Body of pancreas (tissue), 4 donors: ENCODE measurements at regions not wholly inside any gene's neighbourhood (a gene's known extent, or its start where the extent isn't known, plus 50 kb on each side); places are given as distances from the start of the nearest gene placed in this dataset.

Experiments
- ATAC-seq: fragments of 150-250 bp; one replicate; pipeline ENCODE4 v1.9.1; 2016
- DNase-seq, 4 donors: peaks; one replicate each; pipeline ENCODE4 v3.0.0-alpha.2; 2019
- H3K27ac ChIP-seq, 4 donors: fragments of 200-600 bp; sonication (generic); 1 replicate in 3 of 4; 2 replicates in 1 of 4; pipeline versions ENCODE4 v1.5.1 to v1.6.1; 2016 to 2019; ENCODE audit warnings: mild to moderate bottlenecking in 1 of 4, mixed read lengths in 1 of 4, moderate library complexity in 1 of 4
- H3K27me3 ChIP-seq, 2 donors: fragments of 200-600 bp; sonication (generic); one replicate each; pipeline ENCODE4 v1.6.0; 2016; ENCODE audit warnings: mild to moderate bottlenecking in 1 of 2
- H3K36me3 ChIP-seq, 2 donors: fragments of 200-600 bp; sonication (generic); replicated peaks in 1 of 2; 2 replicates each; pipeline ENCODE4 v1.5.1; 2016; ENCODE audit warnings: low read depth in 2 of 2; ENCODE audit not compliant: insufficient read depth in 1 of 2
- H3K4me1 ChIP-seq: fragments of 200-600 bp; sonication (generic); one replicate; pipeline ENCODE4 v1.6.0; 2016
- H3K4me3 ChIP-seq, 2 donors: fragments of 200-600 bp; sonication (generic); 1 replicate in 1 of 2; 2 replicates in 1 of 2; pipeline ENCODE4 v1.5.1; 2016 to 2019
- H3K9me3 ChIP-seq, 3 donors: fragments of 200-600 bp; sonication (generic); 1 replicate in 2 of 3; 2 replicates in 1 of 3; pipeline ENCODE4 v1.5.1; 2016
- POLR2A ChIP-seq, 3 donors: fragments of 450-650 bp; IDR thresholded peaks; one replicate each; pipeline ENCODE4 v1.6.1; 2016; ENCODE audit warnings: antibody characterized with exemption in 3 of 3, mild to moderate bottlenecking in 2 of 3
- WGBS, 2 donors: methylation state at CpG; one replicate each; pipeline ENCODE4 v1.1.5; 2017; 5-methylcytosine and 5-hydroxymethylcytosine counted together
- intact Hi-C: fragments of 100-400 bp; cut with DNase I; formaldehyde crosslinking; loops from one replicate; pipeline ENCODE4 v1.15.1; 2023
- TF ChIP-seq, protein P1 (sequence below), 7 experiments: fragments of 450-650 bp in 4 of 7; fragments of 200-600 bp in 3 of 7; sonication (generic) in 3 of 7; IDR thresholded peaks; one replicate each; pipeline ENCODE4 v1.5.1; 2016 to 2019; ENCODE audit warnings: antibody characterized with exemption in 7 of 7

DNA sequence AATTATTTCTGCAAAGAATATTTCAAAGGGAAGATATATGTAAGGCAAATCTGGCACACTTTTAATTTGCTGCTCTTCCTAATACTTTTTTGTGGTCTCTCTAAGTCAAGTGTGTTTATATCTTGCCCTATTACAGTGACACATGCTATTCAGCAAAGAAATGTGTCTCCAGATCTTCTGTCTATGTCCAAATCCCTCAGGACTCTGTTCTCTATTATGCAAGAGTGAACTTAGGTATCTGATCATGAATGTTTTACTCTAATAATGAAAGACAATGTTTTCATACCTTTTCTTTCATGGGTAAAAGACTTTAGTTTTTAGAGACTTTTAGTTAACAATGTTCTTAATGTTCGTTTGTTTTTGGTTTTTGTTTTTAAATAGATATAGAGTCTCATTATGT is 255.4 kb upstream of the DAB2 start:
- H3K27ac ChIP-seq = no peak overlapping the region
- no peaks in the 10 kb centered on the region for H3K9me3 ChIP-seq
- DNase-seq (no peak), ATAC-seq (no peak)
- 46 to 67% methylated on average over 1 of the region's 1 CpG for WGBS, 2 donors
- no peaks in the 10 kb centered on the region for H3K27me3 ChIP-seq
- no peak overlapping the region for H3K4me3 ChIP-seq
- TF ChIP-seq, protein P1, sequence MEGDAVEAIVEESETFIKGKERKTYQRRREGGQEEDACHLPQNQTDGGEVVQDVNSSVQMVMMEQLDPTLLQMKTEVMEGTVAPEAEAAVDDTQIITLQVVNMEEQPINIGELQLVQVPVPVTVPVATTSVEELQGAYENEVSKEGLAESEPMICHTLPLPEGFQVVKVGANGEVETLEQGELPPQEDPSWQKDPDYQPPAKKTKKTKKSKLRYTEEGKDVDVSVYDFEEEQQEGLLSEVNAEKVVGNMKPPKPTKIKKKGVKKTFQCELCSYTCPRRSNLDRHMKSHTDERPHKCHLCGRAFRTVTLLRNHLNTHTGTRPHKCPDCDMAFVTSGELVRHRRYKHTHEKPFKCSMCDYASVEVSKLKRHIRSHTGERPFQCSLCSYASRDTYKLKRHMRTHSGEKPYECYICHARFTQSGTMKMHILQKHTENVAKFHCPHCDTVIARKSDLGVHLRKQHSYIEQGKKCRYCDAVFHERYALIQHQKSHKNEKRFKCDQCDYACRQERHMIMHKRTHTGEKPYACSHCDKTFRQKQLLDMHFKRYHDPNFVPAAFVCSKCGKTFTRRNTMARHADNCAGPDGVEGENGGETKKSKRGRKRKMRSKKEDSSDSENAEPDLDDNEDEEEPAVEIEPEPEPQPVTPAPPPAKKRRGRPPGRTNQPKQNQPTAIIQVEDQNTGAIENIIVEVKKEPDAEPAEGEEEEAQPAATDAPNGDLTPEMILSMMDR (IDR thresholded peaks at IDR 0.05) = no peak
- no peak for TF ChIP-seq POLR2A (IDR thresholded peaks at IDR 0.05)
- H3K4me1 ChIP-seq = no peaks in the 10 kb centered on the region
- intact Hi-C loops = no loop called here
- no peaks in the 10 kb centered on the region for H3K36me3 ChIP-seq

DNA sequence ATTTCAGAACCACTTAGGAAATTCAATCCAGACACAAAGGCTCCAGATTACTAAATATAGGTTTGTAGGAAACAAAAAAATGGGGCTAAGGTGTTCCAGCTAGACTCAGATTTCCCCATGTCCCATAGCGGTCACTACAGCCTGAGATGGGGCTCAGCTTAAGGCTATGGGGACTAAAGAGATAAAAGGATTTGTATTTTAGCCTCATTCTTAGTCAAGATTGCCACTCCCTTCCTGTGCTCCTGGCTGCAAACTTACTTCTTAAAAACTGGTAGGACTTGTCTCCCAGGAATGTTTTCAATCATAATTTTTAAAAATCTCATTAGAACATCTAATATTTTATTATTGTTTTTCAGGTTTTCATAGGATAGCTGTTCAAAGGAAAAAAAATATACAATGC is 253.8 kb upstream of the DAB2 start:
- WGBS, 2 donors = 90 to 93% methylated on average over 1 of the region's 1 CpG
- TF ChIP-seq, protein P1 (IDR thresholded peaks at IDR 0.05) = no peak
- no peak for TF ChIP-seq POLR2A (IDR thresholded peaks at IDR 0.05)
- intact Hi-C loops = no loop called here
- H3K4me1 ChIP-seq = no peaks in the 10 kb centered on the region
- DNase-seq (no peak), ATAC-seq (no peak)
- no peak overlapping the region for H3K27ac ChIP-seq
- H3K4me3 ChIP-seq = no peak overlapping the region
- H3K36me3 ChIP-seq = no peaks in the 10 kb centered on the region
- no peaks in the 10 kb centered on the region for H3K27me3 ChIP-seq
- no peaks in the 10 kb centered on the region for H3K9me3 ChIP-seq

DNA sequence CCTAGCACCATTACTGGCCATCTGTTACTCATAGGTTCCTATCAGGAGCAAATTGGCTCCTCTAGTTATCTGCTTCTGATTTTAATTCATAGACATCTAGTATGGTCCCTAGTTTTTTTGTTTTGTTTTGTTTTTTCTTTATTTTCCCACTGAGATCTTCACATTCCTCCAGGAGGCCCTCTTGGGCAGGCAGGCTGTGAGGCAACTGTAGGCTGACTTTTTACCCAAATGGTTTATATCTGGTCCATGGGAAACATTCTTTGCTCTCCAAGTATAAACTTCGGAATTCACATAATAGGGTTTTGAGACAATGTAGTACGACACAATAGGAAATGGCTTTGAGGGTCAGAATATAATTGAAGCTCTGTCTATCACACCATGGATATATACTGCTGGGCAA is 250.9 kb upstream of the DAB2 start:
- intact Hi-C loops = no loop called here
- 85 to 89% methylated on average over 2 of the region's 2 CpGs for WGBS, 2 donors
- ATAC-seq = no peak
- H3K9me3 ChIP-seq = no peaks in the 10 kb centered on the region
- H3K27me3 ChIP-seq = no peaks in the 10 kb centered on the region
- TF ChIP-seq POLR2A (IDR thresholded peaks at IDR 0.05) = no peak
- TF ChIP-seq, protein P1 (IDR thresholded peaks at IDR 0.05) = no peak
- no peak overlapping the region for H3K27ac ChIP-seq
- DNase-seq = no peak
- peaks cover 14% of the 10 kb centered on the region for H3K4me1 ChIP-seq
- H3K36me3 ChIP-seq = no peaks in the 10 kb centered on the region
- H3K4me3 ChIP-seq = no peak overlapping the region

DNA sequence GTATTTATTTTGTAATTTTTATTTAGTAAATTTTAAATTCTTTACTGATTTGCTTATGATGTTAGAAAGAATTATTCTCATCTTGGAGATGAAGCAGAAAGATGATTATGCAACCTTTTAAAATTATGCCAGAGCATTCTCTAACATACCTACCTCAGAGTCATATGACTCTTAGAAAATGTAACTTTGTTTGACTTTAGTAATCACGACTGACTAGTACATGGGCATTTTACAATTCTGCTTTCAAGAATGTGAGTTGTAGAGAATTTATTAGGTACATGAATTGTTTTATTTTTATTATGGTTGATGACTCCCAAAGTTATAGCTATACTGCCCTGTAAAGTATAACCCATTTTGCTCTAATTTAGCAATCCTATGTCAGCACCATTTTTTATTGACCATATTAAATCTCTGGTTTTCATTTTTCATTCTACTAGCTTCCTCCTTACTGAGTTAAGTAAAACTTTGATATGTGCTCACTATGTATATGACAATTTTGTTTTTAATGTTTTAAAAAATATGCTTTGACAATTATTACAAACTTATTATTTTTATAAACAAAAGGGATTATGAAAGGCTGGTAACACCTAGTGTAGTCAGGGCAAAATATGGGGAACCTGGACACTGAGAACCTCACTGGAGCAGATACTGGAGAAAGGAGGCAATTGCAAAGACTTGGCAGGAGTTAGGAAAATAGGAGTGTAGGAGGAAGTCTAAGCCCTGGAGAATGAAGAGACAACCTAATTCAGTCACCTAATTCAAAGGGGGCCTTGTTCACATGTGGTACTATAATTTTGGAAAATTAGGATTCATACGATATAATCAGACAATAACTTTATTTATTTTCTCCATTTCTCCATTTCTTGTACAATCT is 249.7 kb upstream of the DAB2 start:
- H3K36me3 ChIP-seq = no peaks in the 10 kb centered on the region
- intact Hi-C loops = no loop called here
- DNase-seq = no peak
- no peak for ATAC-seq
- 70 to 78% methylated on average over 2 of the region's 2 CpGs for WGBS, 2 donors
- no peaks in the 10 kb centered on the region for H3K9me3 ChIP-seq
- no peak overlapping the region for H3K27ac ChIP-seq
- H3K27me3 ChIP-seq = no peaks in the 10 kb centered on the region
- H3K4me1 ChIP-seq = peaks cover 18% of the 10 kb centered on the region
- no peak for TF ChIP-seq POLR2A (IDR thresholded peaks at IDR 0.05)
- TF ChIP-seq, protein P1 (IDR thresholded peaks at IDR 0.05) = no peak
- H3K4me3 ChIP-seq = no peak overlapping the region

DNA sequence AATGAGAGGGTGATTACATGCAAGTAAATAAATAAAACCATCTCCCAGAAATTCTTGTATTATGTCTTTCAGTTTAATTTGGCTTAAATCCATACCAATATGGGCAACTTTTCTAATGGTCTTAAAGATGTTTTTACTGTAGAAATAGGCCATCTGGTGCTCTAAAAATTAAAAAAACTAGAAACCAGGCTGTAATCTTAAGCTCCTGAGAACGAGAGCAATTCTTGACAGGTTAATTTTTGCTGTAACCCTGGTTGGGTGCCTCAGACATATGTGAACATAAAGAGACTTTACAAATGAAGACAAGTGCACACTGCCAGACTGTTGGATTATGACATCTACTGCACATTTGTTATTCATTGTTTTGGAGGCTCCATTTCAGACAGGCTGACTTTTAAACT is 246.8 kb upstream of the DAB2 start:
- intact Hi-C loops = no loop called here
- DNase-seq (no peak), ATAC-seq (no peak)
- no peak for TF ChIP-seq POLR2A (IDR thresholded peaks at IDR 0.05)
- TF ChIP-seq, protein P1 (IDR thresholded peaks at IDR 0.05) = no peak
- 30 to 35% methylated on average over 1 of the region's 1 CpG for WGBS, 2 donors
- Histone ChIP-seq H3K4me1 (peaks cover 18% of the 10 kb centered on the region), H3K27me3 (no peaks in the 10 kb centered on the region), H3K9me3 (no peaks in the 10 kb centered on the region), H3K4me3 (no peak overlapping the region), H3K27ac (peak overlapping the region in 1 of 4 donors; percentile 11), H3K36me3 (no peaks in the 10 kb centered on the region)
